HL-60 (cell line): ENCODE measurements at regions not wholly inside any gene's neighbourhood (a gene's known extent, or its start where the extent isn't known, plus 50 kb on each side); places are given as distances from the start of the nearest gene placed in this dataset.

ENCODE experiments used
- GABPA ChIP-seq: IDR thresholded peaks from 2 replicates; pipeline ENCODE4 v1.6.1; 2012; ENCODE audit warnings: low read depth
- POLR2AphosphoS5 ChIP-seq: IDR thresholded peaks from 2 replicates; pipeline ENCODE4 v1.6.1; 2012; ENCODE audit warnings: low read depth
- SPI1 ChIP-seq: IDR thresholded peaks from 2 replicates; pipeline ENCODE4 v1.6.1; 2012; ENCODE audit warnings: low read depth, mild to moderate bottlenecking, borderline replicate concordance
- TF ChIP-seq, protein P1 (sequence below): IDR thresholded peaks from one replicate; pipeline ENCODE4 v1.5.1; 2011; ENCODE audit warnings: low read length, control low read depth, inconsistent platforms; ENCODE audit not compliant: insufficient read depth
- TF ChIP-seq, protein P2 (sequence below): IDR thresholded peaks from 2 replicates; pipeline ENCODE4 v1.6.1; 2012; ENCODE audit warnings: low read depth; ENCODE audit not compliant: insufficient replicate concordance

DNA sequence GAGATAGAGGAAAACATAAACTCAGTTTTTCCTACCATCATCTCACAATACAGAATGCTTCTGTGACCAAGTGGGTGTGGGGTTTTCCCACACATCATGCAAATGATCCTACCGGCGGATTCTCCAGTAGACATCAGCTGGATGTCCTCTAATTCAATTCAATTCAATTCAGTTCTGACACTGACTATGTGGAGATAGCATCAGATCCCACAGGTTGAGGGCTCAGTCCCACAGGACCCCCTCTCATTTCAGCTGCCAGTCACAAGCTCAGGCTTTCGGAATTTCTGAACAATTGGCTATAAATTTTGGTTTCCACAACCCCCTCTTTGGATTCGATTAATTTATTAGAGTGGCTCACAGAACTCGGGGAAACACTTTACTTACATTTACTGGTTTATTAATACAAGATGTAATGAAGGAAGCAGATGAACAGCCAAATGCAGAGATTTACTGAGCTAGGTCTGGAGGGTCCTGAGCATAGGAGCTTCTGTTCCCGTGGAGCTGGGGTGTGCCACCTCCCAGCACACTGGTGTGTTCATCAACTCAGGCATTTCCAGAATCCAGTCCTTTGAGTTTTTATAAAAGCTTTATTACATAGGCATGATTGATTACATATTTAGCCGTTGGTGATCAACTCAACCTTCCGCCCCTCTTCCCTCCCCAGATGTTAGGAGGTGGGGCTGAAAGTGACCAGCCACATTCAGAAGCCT, 350.1 kb downstream of the MYCN start:
- TF ChIP-seq, protein P1, sequence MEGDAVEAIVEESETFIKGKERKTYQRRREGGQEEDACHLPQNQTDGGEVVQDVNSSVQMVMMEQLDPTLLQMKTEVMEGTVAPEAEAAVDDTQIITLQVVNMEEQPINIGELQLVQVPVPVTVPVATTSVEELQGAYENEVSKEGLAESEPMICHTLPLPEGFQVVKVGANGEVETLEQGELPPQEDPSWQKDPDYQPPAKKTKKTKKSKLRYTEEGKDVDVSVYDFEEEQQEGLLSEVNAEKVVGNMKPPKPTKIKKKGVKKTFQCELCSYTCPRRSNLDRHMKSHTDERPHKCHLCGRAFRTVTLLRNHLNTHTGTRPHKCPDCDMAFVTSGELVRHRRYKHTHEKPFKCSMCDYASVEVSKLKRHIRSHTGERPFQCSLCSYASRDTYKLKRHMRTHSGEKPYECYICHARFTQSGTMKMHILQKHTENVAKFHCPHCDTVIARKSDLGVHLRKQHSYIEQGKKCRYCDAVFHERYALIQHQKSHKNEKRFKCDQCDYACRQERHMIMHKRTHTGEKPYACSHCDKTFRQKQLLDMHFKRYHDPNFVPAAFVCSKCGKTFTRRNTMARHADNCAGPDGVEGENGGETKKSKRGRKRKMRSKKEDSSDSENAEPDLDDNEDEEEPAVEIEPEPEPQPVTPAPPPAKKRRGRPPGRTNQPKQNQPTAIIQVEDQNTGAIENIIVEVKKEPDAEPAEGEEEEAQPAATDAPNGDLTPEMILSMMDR: no peak
- TF ChIP-seq POLR2AphosphoS5 (no peak), GABPA (no peak), SPI1 (no peak)
- TF ChIP-seq, protein P2, sequence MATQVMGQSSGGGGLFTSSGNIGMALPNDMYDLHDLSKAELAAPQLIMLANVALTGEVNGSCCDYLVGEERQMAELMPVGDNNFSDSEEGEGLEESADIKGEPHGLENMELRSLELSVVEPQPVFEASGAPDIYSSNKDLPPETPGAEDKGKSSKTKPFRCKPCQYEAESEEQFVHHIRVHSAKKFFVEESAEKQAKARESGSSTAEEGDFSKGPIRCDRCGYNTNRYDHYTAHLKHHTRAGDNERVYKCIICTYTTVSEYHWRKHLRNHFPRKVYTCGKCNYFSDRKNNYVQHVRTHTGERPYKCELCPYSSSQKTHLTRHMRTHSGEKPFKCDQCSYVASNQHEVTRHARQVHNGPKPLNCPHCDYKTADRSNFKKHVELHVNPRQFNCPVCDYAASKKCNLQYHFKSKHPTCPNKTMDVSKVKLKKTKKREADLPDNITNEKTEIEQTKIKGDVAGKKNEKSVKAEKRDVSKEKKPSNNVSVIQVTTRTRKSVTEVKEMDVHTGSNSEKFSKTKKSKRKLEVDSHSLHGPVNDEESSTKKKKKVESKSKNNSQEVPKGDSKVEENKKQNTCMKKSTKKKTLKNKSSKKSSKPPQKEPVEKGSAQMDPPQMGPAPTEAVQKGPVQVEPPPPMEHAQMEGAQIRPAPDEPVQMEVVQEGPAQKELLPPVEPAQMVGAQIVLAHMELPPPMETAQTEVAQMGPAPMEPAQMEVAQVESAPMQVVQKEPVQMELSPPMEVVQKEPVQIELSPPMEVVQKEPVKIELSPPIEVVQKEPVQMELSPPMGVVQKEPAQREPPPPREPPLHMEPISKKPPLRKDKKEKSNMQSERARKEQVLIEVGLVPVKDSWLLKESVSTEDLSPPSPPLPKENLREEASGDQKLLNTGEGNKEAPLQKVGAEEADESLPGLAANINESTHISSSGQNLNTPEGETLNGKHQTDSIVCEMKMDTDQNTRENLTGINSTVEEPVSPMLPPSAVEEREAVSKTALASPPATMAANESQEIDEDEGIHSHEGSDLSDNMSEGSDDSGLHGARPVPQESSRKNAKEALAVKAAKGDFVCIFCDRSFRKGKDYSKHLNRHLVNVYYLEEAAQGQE: no peak
